Skin of body (tissue), 1 donor: ENCODE measurements at regions not wholly inside any gene's neighbourhood (a gene's known extent, or its start where the extent isn't known, plus 50 kb on each side); places are given as distances from the start of the nearest gene placed in this dataset.
"Not testable (repeated sequence)": the region's sequence is repeated elsewhere in the genome, so short reads cannot be mapped to it uniquely, and the experiment has no call there.

Source experiments
- DNase-seq: peaks from one replicate; lab custom pipeline; 2025; lab: John Stamatoyannopoulos, UW

- no peak for DNase-seq
Observed at GRCh38 chr15:77864211-77865105, 213.1 kb downstream of the TBC1D2B start.

- no peak for DNase-seq
Observed at GRCh38 chr15:77863491-77864105, 213.9 kb downstream of the TBC1D2B start.

DNA sequence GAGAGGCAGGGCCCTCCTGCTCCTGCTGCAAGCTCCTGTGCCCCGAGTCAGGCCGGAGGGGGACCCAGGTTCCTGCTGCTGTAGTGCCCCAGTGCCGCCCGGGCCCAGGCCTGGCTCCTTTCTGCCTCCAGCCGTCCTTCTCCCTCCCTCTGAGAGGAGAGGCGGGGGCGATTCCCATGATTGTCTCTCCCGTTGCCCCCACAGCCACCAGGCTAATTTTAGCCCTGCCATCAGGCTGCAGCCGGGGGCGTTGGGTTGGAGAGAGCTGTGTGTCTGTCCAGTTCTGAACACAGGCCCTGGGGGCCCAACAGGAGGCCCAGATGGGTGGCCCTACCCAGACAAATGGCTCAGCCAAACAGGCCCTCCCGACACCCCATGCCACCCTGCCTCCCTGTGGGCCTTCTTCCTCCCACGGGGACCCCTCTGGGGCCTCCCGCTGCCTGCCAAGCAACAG lies 214.8 kb downstream of the TBC1D2B start:
- DNase-seq, result no peak

DNA sequence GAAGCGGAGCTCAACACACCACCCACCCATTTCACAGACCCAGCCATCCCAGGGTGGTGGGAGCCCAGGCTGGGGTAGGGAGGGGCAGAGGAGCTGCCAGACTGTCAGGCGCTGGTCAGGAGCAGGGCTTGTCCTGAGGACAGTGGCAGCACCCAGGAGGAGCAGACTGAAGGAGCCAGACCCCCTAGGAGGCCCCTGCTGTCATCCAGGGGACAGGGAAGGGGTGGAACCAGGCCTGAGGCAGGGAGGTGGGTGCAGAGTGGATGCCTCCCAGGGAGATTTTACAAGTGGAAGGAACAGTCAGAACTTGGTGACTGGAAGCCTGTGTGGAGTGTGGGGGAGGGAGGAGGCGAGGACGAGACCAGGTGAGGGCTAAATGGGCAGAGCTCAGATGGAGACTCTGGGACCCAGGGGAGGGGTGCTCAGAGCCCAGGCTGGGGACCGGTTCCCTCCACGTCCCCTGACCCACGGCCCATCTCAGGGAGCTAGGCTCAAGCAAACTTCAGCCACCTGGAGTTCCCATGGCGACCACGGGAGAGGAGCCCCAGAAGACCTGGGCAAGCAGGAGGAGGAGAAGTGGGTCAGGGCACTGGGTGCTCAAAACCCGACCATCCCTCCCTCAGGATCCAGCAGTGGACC lies 215.4 kb downstream of the TBC1D2B start:
- not testable (repeated sequence) for DNase-seq

GRCh38 chr15:77860071-77860691 lies 217.3 kb downstream of the TBC1D2B start:
- DNase-seq, result no peak

DNA sequence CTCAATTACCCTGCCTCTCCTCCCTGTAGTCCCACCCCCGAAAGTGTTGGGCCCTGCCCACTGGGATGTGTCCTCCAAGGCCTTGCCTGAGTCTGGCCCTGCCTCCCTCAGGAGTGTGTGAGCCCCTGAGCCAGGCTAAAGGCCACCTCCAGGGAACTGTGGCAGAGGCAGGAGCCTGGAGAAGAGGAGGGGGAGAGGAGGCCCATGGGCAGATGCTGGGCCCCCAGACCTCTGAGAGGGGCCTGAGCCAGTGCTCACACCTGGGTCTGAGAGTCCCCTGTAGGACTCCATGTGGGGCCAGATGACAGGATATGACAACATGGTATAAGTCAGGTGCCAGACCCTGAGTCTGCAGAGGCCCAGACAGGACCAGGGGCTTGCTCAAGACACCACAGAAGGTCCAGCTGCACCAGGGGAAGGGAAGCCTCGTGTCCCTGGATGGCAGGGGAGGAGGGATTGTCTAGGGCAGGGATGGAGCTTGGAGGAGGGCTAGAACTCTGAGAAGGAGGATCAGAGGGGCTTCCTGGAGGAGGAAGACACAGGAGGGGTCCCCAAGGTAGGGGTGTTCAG lies 217.9 kb downstream of the TBC1D2B start:
- no peak for DNase-seq

DNA sequence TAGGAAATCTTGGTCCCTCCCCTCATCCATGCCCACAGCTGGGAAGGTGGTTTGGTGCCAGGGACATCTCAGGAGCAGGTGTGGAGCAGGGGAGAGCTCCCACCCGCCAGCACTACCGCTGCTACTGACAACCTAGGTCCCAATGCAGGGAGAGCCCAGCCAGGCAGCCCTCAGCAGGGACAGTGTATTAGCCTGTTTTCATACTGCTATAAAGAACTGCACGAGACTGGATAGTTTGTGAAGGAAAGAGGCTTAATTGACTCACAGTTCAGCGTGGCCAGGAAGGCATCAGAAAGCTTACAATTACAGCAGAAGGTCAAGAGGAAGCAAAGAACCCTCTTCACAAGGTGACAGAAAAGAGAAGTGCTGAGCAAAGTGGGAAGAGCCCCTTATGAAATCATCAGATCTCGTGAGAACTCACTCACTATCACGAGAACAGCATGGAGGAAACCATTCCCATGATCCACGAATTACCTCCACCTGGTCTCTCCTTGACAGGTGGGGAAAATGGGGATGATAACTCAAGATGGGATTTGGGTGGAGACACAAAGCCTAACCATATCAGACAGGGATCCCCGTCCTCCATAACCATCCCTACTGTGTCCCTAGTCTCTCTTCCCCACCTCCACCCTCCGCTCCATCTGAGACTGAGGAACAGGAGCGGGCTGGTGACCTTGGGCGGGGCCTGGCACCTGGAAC lies 218.6 kb downstream of the TBC1D2B start:
- no peak for DNase-seq

GRCh38 chr15:77857419-77857818 lies 220.1 kb downstream of the TBC1D2B start:
- no peak for DNase-seq

- DNase-seq, result no peak
Observed at GRCh38 chr15:77856705-77857346, 220.7 kb downstream of the TBC1D2B start.

DNA sequence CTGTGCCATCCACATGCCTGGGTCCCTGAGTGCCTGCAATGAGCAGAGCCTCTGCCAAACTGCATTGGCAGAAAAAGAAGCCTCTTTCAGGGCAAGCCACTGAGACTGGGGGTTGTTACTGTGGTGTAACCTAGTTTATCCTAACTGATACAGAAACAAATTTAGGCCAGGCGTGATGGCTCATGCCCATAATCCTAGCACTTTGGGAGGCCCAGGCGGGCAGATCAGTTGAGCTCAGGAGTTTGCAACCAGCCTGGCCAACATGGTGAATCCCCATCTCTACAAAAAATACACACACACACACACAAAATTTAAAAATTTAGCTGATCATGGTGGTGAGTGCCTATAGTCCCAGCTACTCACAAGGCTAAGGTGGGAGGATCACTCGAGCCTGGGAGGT lies 221.6 kb downstream of the TBC1D2B start:
- no peak for DNase-seq

- no peak for DNase-seq
Observed at GRCh38 chr15:77854980-77855379, 222.3 kb upstream of the LINGO1 start.

DNA sequence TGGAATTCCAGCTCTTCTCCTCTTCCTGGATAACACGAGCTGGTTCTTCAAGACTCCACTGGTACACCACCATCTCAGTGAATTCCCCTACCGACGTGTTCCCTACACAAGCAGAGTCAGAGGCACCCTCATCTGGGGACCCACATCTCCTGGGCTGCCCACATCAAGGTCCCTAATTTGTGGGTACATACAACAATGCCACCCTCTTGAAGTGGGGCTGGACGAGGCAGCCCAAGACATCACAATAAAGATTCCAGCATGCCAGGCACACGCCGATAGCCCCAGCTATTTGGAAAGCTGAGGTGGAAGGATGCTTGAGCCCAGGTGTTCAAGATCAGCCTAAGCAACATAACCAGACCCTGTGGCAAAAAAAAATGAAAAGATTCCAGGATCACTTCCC lies 221.2 kb upstream of the LINGO1 start:
- no peak for DNase-seq

DNA sequence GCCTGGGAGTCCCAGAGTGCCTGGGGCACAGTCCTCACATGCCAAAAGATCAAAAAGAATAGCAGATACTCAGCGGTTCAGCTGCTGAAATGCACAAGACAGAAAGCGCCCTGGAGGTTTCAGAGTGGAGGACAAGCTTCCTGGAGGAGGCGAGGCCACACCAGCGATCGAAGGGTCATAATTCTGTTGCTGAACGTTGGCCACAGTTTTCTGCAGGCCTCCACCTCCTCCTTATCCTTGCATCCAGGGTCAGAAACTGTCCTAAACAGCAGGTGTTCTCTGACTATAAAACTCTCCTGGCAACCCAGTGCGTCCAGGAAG lies 220.3 kb upstream of the LINGO1 start:
- DNase-seq, result no peak

DNA sequence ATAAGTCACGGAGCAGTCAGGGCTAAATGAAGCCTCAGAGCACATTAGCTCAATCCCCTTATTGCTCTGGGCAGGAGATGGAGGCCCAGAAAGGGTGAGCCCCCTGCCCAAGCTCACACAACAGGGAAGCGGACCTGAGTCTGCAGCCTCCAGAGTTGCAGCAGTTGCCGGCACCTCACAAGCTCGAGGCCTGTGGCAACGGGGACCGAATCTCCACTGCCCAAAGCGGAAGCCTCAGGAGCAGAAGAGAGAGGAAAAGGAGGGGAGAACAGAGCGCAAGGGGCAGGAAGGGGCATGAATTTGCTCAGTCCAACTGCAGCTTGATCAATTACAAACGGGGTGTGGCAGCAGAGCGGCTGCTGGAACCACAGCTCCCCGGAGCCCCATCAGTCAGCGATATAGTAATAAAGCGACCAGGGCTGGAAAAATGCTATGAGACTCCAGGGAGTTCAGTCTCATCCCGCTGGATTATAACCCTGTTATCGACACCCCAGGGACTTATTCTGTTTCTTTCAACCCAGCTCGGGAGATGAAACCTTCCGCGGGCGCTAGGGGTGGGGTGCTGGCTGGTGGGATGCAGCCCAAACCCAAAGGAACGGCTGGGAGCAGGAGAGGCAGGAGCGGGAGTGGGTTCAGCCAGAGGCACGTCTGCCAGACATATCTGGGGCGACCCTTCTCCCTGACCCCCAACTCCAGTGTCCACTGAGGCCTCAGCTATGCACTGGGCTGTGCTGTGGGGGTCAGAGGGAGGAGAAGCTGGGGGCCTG lies 219.7 kb upstream of the LINGO1 start:
- DNase-seq, result no peak

GRCh38 chr15:77851691-77852090 lies 219.0 kb upstream of the LINGO1 start:
- DNase-seq, result no peak

GRCh38 chr15:77851086-77851485 lies 218.4 kb upstream of the LINGO1 start:
- no peak for DNase-seq

DNA sequence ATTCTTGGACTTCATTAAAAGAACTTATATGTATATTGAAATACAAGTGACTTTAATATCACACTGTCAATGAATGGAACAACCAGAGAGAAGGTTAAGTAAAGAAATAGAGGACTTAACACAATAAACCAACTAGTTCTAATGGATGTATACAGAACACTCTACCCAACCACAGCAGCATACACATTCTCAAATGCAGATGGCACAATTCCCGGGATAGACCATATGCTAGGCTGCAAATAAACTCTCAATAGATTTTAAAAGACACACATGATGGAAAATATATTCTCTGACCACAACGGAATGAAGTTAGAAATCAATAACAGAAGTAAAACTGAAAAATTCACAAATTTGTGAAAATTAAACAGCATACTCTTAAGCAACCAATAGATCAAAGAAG lies 214.3 kb upstream of the LINGO1 start:
- no peak for DNase-seq

DNA sequence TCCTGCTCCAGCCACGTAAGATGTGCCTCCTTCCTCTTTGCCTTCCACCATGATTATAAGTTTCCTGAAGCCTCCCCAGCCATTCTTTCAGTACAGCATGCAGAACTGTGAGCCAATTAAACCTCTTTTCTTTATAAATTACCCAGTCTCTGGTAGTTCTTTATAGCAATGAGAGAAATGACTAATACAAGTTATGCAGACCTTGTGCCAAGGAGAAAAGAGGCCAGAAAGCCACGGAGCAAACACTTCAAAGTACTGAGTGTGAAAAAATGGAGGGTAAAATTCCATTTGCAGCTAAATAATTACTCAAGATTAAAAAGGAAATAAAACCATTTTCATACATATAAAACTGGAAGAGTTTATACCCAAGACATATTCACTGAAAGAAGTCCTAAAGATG lies 213.6 kb upstream of the LINGO1 start:
- DNase-seq, result no peak

DNA sequence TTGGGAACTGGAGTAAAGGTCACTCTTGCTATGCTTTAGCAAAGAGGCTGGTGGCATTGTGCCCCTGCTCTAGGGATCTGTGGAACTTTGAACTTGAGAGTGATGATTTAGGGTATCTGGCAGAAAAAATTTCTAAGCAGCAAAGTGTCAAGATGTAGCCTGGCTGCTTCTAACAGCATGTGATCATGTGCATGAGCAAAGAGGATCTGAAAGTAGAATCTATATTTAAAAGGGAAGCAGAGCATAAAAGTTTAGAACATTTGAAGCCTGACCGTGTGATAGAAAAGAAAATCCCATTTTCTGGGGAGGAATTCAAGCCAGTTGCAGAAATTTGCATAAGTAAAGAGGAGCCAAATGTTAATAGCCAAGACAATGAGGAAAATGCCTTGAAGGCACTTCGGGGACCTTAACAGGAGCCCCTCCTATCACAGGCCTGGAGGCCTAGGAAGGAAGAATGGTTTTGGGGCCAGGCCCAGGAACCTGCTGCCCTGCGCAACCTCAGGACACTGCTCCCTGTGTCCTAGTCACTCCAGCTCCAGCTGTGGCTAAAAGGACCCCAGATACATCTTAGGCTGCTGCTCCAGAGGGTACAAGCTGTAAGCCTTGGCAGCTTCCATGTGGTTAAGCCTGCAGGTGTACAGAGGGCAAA lies 212.2 kb upstream of the LINGO1 start:
- DNase-seq, result no peak
